K562 (cell line): ENCODE measurements at regions not wholly inside any gene's neighbourhood (a gene's known extent, or its start where the extent isn't known, plus 50 kb on each side); places are given as distances from the start of the nearest gene placed in this dataset.

Experiments
- ARID3B ChIP-seq: fragments of 250-450 bp; sonication (Bioruptor Pico); IDR thresholded peaks from 2 replicates; pipeline ENCODE4 v1.4.0; 2020; ENCODE audit warnings: borderline replicate concordance
- DMBX1 ChIP-seq: fragments of 250-450 bp; sonication (Bioruptor Pico); IDR thresholded peaks from 2 replicates; pipeline ENCODE4 v1.8.0; 2022; ENCODE audit warnings: inconsistent platforms, mild to moderate bottlenecking, moderate library complexity, borderline replicate concordance
- FOXJ3 ChIP-seq: sonication (generic); formaldehyde crosslinking; IDR thresholded peaks from 2 replicates; pipeline ENCODE4 v1.4.0; 2020; ENCODE audit warnings: mild to moderate bottlenecking, missing genetic modification reagents
- HMBOX1 ChIP-seq: sonication (generic); IDR thresholded peaks from 2 replicates; pipeline ENCODE4 v1.6.1; 2016
- HOMEZ ChIP-seq: fragments of 250-450 bp; sonication (Bioruptor Pico); IDR thresholded peaks from 2 replicates; pipeline ENCODE4 v1.4.0; 2020; ENCODE audit warnings: mild to moderate bottlenecking, moderate library complexity
- JUNB ChIP-seq: fragments of 450-650 bp; formaldehyde crosslinking; conservative IDR thresholded peaks from 2 replicates; pipeline ENCODE4 v1.4.0; 2020; ENCODE audit warnings: mild to moderate bottlenecking
- POLR2H ChIP-seq: IDR thresholded peaks from 2 replicates; pipeline ENCODE4 v1.6.1; 2016; ENCODE audit warnings: missing genetic modification characterization, low read depth, mild to moderate bottlenecking, control low read depth, missing compliant biosample characterization, moderate library complexity
- POLR3A ChIP-seq: IDR thresholded peaks from 2 replicates; pipeline ENCODE4 v1.6.1; 2011; ENCODE audit warnings: borderline replicate concordance, mild to moderate bottlenecking, moderate library complexity; ENCODE audit not compliant: insufficient read length, insufficient read depth; ENCODE audit errors: extremely low read depth
- SMARCA4 ChIP-seq: fragments of 450-650 bp; IDR thresholded peaks from 2 replicates; pipeline ENCODE4 v1.6.1; 2016
- SUPT5H ChIP-seq: fragments of 450-650 bp; IDR thresholded peaks from 2 replicates; pipeline ENCODE4 v1.6.1; 2016
- TRIM25 ChIP-seq: fragments of 450-650 bp; IDR thresholded peaks from 2 replicates; pipeline ENCODE4 v1.7.0; 2016; ENCODE audit warnings: borderline replicate concordance
- ZHX1 ChIP-seq: fragments of 150-350 bp; conservative IDR thresholded peaks from 2 replicates; pipeline ENCODE4 v1.6.1; 2014; ENCODE audit warnings: low read length
- ZMIZ1 ChIP-seq, 2 experiments: fragments of 150-350 bp in 1 of 2; IDR thresholded peaks; 2 replicates each; pipeline ENCODE4 v1.6.1; 2012 to 2016; ENCODE audit warnings: low read depth in 2 of 2, low read length in 2 of 2, mild to moderate bottlenecking in 1 of 2, moderate library complexity in 1 of 2
- ZNF124 ChIP-seq: sonication (generic); formaldehyde crosslinking; IDR thresholded peaks from 2 replicates; pipeline ENCODE4 v1.8.1; 2022; ENCODE audit warnings: missing genetic modification reagents
- ZNF175 ChIP-seq: fragments of 200-800 bp; sonication (Bioruptor generic); IDR thresholded peaks from 2 replicates; pipeline ENCODE4 v1.6.1; 2016; ENCODE audit warnings: low read depth, mild to moderate bottlenecking, missing genetic modification characterization, missing compliant biosample characterization
- ZNF589 ChIP-seq: fragments of 200-800 bp; sonication (Bioruptor generic); IDR thresholded peaks from 2 replicates; pipeline ENCODE4 v1.6.1; 2016; ENCODE audit warnings: low read depth, missing genetic modification characterization, missing compliant biosample characterization

GRCh38 chr7:106183952-106184351, 71.8 kb upstream of the SYPL1 start (continued):
- TF ChIP-seq POLR3A: no peak
- no peak for TF ChIP-seq ZNF589 (CRISPR knock-in tag)
- TF ChIP-seq POLR2H (tag): no peak
- TF ChIP-seq HMBOX1: no peak
- no peak for TF ChIP-seq ARID3B (CRISPR knock-in tag)
- no peak for TF ChIP-seq ZNF175 (CRISPR knock-in tag)
- no peak for TF ChIP-seq ZHX1
- TF ChIP-seq TRIM25: no peak
- no peak for TF ChIP-seq JUNB (CRISPR knock-in tag)
- no peak for TF ChIP-seq HOMEZ
- no peak for TF ChIP-seq ZNF124 (CRISPR knock-in tag)
- TF ChIP-seq FOXJ3 (CRISPR knock-in tag): no peak
- no peak for TF ChIP-seq SMARCA4
- TF ChIP-seq ZMIZ1 (IDR thresholded peaks at IDR 0.05; ENCODE audit: low read depth in 2 of 2, low read length in 2 of 2): no peak
- peak; percentile 81 for TF ChIP-seq DMBX1 (CRISPR knock-in tag)
- no peak for TF ChIP-seq SUPT5H
